HG02981 (cell line): ENCODE measurements at regions not wholly inside any gene's neighbourhood (a gene's known extent, or its start where the extent isn't known, plus 50 kb on each side); places are given as distances from the start of the nearest gene placed in this dataset.
"Not testable (repeated sequence)": the region's sequence is repeated elsewhere in the genome, so short reads cannot be mapped to it uniquely, and the experiment has no call there.

Experiments used
- ATAC-seq: cut with Tn5 transposase; IDR thresholded peaks from one replicate; pipeline ENCODE4 v1.9.1; 2021; ENCODE audit warnings: mild to moderate bottlenecking, moderate library complexity; ENCODE audit not compliant: unreplicated experiment

DNA sequence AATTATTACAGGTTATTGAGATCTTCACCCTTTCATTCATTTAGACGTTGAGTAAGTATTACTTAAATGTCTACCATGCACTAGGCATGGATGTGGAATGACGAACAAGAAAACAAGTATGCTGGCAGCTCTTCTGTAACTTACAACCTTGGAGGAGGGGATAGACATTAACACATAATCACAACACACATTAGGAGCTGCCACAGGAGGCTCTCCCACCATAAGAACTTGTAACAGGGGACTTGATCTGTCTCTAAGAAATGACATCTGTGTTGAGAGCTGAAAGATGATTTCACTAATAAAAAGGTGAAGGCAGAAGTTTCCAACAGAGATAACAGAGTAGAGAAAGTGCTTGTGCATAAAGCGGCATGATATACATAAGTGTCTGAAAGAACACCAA lies 384.7 kb upstream of the ZEB2 start:
- ATAC-seq = no peak

DNA sequence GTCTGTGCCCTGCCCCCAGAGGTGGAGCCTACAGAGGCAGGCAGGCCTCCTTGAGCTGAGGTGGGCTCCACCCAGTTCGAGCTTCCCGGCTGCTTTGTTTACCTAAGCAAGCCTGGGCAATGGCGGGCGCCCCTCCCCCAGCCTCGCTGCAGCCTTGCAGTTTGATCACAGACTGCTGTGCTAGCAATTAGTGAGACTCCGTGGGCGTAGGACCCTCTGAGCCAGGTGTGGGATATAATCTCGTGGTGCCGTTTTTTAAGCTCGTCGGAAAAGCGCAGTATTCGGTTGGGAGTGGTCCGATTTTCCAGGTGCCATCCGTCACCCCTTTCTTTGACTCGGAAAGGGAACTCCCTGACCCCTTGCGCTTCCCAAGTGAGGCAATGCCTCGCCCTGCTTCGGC lies 383.1 kb upstream of the ZEB2 start:
- not testable (repeated sequence) for ATAC-seq

DNA sequence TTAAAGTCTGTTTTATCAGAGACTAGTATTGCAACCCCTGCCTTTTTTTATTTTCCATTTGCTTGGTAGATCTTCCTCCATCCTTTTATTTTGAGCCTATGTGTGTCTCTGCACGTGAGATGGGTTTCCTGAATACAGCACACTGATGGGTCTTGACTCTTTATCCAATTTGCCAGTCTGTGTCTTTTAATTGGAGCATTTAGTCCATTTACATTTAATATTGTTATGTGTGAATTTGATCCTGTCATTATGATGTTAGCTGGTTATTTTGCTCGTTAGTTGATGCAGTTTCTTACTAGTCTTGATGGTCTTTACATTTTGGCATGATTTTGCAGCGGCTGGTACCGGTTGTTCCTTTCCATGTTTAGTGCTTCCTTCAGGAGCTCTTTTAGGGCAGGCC lies 381.5 kb upstream of the ZEB2 start:
- ATAC-seq = not testable (repeated sequence)

DNA sequence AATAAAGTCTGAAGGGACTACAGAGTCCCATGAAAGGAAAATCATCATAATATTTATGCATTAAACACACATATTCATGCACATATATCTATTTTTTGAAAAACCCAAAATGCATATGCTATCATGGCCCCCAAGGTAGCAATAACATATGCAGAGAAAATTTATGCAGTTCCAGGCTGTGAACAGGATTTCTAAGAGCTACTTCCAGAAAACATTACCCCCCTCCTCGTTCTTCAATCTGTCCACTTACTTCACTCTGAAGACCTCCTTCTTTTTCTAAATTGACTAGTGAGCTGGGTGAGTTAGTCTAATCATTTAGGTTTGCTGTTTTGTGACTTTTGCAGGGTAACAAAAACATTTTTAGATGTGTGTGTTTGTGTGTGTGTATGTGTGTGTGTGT lies 376.4 kb upstream of the ZEB2 start:
- ATAC-seq = no peak

DNA sequence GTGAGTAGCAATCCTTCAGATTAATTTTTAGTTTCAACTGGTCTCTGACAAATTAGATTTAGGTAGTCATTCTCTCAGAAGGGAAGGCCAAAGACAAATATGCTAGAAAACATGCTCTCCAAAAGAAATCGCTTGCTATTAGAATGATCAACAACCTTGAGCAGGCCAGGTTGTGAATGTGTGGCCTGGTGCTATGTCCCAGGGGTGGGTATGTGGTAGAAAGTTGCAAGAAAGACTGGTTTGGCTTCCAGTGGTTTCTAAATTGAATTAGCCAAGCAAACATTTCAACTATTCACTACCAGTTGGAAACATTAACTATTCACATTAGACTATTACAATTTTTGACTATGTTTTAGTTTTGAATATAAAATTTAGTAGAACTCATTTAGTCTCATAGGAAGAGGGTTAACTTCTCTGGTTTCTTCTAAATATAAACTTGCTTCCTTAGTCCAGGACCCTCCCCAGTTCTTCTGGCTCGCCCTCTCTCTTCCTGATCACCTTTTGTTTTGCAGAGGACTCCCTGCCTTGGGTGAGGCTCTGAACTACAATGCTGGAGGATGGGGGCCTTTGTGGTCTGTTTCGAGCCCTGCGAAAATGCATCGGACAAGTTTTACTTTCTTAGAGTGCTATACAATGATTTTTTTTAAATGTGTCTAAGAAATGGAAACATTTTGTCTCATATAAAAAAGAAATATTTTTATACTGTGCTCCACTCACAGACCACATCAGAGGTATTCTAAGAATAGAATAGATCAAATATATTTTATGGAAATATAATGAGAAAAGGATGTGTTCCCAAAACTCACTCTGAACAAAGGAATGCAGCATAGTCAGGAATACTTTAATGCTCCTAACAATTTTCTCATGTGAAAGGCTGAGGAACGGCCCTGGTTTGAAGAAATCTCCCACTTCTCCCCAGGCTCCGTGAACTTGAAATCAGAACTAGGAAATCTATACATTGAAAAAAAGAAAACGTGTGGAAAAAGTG lies 375.0 kb upstream of the ZEB2 start:
- no peak for ATAC-seq

DNA sequence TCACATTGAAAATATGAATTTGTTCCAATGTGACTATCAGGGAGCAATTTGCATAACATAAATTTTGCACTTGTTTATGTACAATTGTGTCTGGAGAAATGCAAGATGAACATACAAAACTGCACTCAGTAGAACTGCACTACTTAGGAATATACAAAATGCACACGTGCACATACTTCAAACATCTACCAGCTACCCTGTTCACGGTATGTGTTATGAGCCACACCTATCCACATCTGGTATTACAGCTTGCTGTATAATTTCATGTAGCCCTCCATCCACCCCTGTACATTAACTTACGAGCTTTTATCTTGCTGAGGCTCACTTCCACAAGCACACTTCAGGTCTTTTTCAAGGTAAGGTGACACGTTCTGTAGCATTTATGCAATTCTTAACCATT lies 373.5 kb upstream of the ZEB2 start:
- ATAC-seq = no peak

DNA sequence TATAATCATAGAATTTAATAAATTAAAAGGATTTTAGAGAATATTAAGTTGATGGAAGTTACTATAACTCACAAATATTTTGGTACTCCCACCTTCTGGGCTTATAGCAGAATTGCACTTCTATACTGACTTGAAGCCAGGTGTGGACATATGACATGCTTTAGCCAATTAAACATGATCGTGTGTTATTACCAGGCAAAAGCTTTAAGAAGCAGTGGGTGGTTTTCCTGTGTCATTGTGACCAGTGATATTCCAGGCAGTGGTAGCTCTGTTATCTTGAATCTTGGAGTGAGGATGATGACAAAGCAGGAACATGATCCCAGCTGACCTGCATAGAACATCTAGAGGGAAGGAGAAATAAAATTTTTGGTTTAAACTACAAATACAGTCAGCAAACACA lies 370.9 kb upstream of the ZEB2 start:
- no peak for ATAC-seq

DNA sequence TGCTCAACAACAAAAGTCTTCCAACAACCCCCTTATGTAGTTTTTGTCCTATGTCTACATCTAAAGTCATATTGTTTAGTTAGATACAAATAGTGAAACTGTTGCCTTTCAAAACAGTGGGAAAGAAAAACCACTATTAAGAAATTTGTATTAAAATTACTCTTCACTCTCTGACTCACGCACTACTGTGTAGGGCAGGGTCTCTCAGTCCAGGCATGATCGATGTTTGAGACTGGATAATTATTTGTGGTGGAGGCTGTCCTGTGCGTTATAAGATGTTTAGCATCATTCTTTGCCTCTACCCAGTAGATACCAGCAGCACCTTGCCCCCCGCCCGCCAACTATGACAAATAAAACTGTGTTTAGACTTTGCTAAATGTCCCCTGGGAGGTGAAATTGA lies 369.4 kb upstream of the ZEB2 start:
- no peak for ATAC-seq

DNA sequence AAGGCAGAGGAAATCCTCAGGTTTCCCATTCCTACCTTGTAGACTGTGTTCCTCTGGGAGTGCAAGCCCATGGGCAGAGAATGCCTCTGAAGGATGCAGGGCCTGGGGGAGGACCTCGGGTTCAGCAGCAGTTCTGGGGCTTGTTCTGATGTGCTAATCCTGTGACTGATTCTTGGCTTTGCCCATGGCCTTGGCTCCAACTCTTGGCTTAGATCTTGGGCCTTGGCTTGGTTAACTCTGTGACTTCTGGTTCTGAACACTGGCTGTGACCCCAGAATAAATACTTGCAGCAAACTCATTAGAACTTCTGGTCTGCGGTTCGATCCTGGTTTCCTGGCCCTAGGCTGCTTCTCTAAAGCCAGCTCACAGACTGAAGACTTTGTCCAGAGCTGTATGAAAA lies 366.9 kb upstream of the ZEB2 start:
- ATAC-seq = no peak

DNA sequence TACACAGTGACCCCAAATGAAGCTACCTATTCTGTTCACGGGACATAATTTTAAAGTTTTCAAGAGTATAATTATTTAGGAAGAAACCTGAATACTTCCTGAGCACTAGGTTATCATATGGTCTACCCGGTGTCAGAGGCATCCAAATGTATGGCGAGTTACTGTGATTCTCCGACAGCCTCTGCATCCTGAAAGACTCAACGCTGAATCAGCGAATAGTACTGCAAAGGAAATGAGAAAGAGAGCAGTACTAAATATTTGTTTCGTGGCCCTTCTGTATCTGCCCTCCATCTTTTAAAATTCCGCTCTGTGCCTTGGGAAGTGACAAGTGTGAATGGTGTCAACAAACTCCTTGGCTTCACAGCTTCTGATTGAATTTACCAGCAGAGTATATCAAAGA lies 358.0 kb upstream of the ZEB2 start:
- ATAC-seq = no peak

DNA sequence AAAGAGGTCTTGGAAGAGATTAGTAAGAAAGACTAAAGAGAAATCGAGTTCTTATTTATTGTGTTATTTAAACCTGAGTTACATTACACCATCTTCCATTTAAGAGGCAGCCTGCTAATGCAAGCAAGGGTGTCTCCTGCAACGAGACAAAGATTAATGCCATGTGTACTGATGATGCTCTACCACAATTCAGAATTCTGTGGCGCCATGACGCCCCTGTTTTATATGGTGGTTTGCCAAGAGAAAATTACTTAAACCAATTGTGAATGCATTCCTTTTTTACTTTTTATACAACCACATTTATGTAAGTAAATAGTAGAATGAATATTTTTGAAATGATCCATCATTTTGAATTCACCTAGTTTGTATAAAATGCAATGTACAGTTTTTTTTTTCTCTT lies 356.1 kb upstream of the ZEB2 start:
- ATAC-seq = no peak

DNA sequence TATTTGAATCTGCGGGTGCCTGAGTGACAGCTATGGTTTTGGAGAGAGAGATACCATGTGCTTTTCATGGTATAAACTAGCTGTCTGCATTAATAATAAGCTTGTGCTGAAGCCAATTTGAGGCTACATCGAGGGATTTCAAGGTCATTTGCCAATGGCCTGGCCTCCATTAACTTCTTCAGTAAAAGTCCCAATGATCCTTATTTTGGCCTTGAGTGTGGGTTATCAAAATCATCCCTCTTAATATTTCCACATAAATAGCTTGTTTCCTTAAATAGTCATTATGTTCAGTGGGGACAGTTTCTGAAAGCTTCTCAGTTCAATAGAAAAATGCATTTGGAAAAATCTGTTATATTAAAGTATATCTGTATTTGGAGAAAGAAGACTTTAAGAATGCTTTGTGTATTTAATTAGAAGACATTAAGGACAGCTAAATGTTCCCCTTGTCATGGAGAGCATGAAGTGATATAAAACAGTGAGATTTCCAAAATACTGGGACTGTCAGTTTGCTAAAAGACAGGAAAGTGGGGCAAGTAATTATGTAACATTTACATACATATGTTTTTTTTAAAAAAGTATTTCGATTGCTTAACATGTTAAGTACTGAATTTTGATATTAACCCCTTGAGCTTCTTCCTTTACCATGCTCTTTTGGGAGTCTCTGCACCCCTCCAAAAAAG lies 355.5 kb upstream of the ZEB2 start:
- ATAC-seq = no peak

DNA sequence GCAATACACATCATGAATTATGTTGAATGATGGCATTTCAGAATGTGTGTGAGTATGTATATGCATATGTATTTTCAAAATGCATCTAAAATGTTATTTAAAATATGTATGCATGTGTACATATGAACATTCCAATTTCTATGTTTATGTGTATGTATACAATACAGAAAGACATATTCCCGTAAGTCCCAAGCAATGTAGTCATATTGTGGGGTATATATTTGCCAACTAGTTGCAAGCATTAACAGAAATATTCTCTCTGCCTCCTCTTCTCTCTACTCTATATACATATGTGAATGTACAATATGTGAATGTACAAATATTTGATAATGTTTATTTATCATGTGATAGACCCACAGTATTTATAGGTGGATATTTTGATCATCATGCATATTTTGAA lies 345.8 kb upstream of the ZEB2 start:
- no peak for ATAC-seq

DNA sequence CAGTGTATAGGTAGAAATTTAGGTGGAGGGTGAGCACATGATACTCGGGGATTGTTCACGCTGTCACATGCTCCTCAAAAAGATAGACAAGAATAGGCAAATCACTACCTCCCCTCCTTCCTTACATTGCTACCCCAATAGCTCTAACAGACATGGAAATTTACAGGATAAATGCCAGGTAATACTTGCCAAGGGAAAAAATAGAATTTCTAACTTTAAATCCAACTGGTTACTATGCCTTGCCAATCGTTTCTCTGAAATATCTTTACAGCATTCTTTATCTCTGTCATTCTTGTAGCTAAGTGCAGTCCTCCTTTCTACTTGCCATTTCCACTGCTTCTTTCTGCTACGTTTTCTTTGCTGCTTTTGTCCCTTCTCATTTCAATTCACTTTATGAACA lies 339.8 kb upstream of the ZEB2 start:
- no peak for ATAC-seq

DNA sequence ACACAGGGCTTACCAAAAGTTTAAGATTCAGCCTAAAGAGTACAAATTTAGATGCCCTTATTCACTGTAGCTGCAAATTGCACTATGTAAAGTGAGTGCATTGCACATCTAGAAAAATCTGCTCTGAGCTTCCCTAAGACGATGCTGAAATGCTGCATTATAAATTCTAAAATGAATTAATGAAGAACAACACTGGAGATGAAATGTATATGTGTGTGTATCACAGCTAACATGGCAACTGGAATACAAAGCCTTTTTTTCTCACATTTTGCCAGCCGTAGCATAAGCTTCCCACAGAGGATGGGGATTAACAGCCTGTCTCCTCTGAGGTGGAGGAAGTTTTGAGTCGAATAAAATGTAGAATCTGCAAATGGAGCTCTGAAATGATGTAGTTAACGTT lies 338.3 kb upstream of the ZEB2 start:
- ATAC-seq = no peak

DNA sequence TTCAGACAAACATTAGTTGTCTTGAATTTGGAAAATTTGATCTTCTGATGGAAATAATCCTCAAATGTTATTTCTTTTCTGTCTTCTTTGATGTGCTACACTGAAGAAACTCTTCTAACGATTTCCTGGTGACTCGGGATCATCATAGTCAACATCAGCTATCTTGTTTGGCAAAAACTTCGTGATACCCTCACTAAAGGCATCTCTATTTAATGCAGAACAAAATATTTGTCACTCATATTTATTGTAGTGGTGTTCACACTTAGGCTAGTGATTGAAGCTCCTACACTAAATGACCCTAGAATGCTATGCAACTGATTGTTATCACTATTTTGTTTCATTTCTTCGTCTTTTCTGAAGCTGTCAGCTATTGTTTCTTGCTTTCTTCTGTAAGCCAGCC lies 334.7 kb upstream of the ZEB2 start:
- ATAC-seq = no peak

DNA sequence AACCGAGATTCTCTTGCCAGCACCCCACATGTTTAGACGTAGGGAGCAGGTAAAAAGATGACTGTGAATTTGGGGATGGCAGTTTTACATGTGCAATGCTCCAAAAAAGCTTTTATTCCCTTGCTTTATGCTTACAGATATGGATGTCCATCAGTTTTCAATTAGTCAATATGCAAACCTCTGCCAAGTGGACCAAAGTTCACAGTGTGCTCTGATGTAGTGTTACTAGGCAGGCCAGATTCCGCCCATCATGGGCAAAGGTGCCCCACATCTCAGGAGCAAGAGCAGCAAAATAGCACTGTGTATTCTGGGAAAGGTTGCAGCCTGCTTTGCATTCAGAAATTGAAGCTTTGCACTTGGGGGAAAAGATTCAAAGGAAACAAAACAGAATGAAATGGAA lies 329.7 kb upstream of the ZEB2 start:
- ATAC-seq = no peak

DNA sequence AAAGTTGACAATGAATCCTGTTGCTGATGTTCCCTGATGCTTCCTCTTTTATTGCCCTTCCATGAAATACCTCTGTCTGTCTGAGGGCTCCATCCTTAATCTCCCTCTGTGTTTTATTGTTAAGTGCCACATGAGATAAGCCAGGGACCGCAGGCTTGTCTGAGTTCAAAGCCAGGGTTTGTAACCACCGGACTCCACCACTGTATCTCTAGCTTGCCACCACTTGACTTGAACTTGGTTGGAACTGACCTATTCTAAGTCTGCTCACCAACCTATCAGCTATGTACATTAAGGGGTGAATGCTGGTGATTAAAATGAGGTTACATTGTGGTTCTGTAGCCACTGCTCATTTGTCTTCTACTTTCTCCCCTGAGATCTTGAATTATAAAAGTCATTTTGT lies 328.5 kb upstream of the ZEB2 start:
- no peak for ATAC-seq

DNA sequence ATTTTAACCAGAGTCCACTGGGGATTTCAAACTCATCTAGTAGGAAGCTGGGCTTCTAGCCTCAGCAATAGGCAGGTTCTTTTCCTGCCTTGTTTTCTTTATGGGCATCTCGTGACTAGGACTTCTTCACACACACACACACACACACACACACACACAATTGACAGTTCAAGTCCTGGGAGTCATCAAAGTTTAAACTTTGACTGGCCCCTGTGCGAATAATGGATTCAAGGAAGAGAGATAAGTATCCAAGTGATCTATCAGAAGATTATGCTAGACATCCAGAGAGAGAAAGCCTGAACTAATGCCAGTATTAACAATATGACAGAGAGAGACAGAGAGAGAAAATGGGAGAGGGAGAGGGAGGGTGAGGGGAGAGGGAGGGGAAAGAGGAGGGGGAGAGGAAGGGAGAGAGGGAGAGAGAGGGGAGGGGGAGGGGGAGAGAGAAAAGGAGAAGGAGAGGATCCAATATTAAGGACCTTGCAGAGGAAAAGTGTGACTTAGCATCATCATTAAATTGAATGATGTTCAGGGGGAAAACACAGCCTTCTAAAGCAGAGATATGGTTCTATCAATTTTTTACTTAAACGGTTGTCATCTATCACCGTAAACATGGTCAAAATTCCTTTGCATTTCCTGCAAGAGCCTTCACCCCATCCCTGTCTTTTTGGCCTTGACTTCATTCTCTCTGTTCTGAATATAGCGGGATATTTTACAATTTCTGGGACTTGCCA lies 327.6 kb upstream of the ZEB2 start:
- ATAC-seq = no peak

DNA sequence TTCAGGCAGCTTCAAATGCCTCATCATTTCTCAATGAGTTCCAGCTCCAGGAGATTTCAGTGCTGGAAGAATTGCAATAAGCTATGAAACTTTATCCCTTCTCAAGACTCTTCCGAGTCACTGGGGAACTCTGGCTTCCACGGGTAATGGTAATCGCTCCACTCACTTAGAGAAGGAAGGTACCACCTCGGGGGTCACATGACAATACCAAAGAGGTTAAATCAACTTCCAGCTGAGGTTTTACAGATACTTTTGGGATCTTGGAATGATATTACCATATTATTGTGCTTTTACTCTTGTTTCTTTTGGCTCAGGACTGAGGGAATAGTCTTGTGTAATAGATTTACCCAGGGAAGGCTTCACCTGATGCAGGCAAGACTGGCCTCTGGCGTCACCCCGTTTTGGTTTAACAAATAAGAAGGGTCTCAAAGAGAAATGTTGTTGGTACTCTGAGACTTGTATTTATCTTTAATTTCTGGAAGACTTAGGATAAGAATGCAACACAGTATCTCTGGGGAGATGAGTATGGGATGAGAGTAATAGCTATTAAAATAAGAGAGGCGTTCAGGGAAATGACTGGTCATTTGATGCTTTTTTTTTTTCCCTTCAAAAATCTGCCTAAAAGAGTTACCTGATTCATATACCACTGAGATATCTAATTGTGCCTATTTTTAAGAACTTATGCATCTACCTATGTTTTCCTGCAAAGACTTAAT lies 316.9 kb upstream of the ZEB2 start:
- no peak for ATAC-seq
